ENCODE measurements at regions not wholly inside any gene's neighbourhood (a gene's known extent, or its start where the extent isn't known, plus 50 kb on each side); places are given as distances from the start of the nearest gene placed in this dataset.
"Not testable (repeated sequence)": the region's sequence is repeated elsewhere in the genome, so short reads cannot be mapped to it uniquely, and the experiment has no call there.

GRCh38 chr15:31502541-31503229 lies 176.1 kb downstream of the KLF13 start:
- DNase-seq (no peak), ATAC-seq (no peak)
- peaks cover 1% of the 10 kb centered on the region for H3K27me3 Mint-ChIP-seq
- POLR2A ChIA-PET: no interaction called here
- H3K9me3 Mint-ChIP-seq: no peaks in the 10 kb centered on the region
- H3K27ac Mint-ChIP-seq: no peak overlapping the region
- CTCF ChIA-PET: interaction anchor here (1.1 kb wide), 1 partner anchor 296 kb away, joined by 3 read pairs; no protein-coding TSS in a partner anchor
- peaks cover under 1% of the 10 kb centered on the region for H3K36me3 Mint-ChIP-seq (ENCODE audit: low read depth)
- intact Hi-C loops (cut with micrococcal nuclease): no loop called here
- H3K4me1 Mint-ChIP-seq (ENCODE audit: low read depth): peaks cover 6% of the 10 kb centered on the region
- no peak for TF ChIP-seq CTCF (IDR thresholded peaks at IDR 0.05)
- no peak overlapping the region for H3K4me3 Mint-ChIP-seq

- H3K9me3 Mint-ChIP-seq: no peaks in the 10 kb centered on the region
- H3K4me1 Mint-ChIP-seq (ENCODE audit: low read depth): peaks cover 8% of the 10 kb centered on the region
- no peak overlapping the region for H3K27ac Mint-ChIP-seq
- DNase-seq: no peak
- no peak for ATAC-seq
- H3K4me3 Mint-ChIP-seq: no peak overlapping the region
- POLR2A ChIA-PET: no interaction called here
- TF ChIP-seq CTCF (IDR thresholded peaks at IDR 0.05): no peak
- H3K27me3 Mint-ChIP-seq: peaks cover 4% of the 10 kb centered on the region
- intact Hi-C loops (cut with micrococcal nuclease): no loop called here
- CTCF ChIA-PET: interaction anchor here (1.1 kb wide), 1 partner anchor 296 kb away, joined by 3 read pairs; no protein-coding TSS in a partner anchor
- peaks cover 3% of the 10 kb centered on the region for H3K36me3 Mint-ChIP-seq (ENCODE audit: low read depth)
Measured at GRCh38 chr15:31503256-31503655, 176.6 kb downstream of the KLF13 start.

GRCh38 chr15:31503758-31504461 lies 177.3 kb downstream of the KLF13 start:
- ChIA-PET CTCF (interaction anchor here (1.1 kb wide), 1 partner anchor 297 kb away, joined by 3 read pairs; no protein-coding TSS in a partner anchor), POLR2A (no interaction called here)
- intact Hi-C loops (cut with micrococcal nuclease): no loop called here
- DNase-seq (no peak), ATAC-seq (no peak)
- Mint-ChIP-seq H3K27ac (no peak overlapping the region), H3K4me3 (no peak overlapping the region), H3K9me3 (no peaks in the 10 kb centered on the region), H3K4me1 (ENCODE audit: low read depth) (peaks cover 8% of the 10 kb centered on the region), H3K27me3 (peaks cover 4% of the 10 kb centered on the region), H3K36me3 (ENCODE audit: low read depth) (peaks cover 3% of the 10 kb centered on the region)
- no peak for TF ChIP-seq CTCF (IDR thresholded peaks at IDR 0.05)

GRCh38 chr15:31504462-31504839 lies 177.8 kb downstream of the KLF13 start:
- Mint-ChIP-seq H3K4me1 (ENCODE audit: low read depth) (peaks cover 8% of the 10 kb centered on the region), H3K27ac (no peak overlapping the region), H3K4me3 (no peak overlapping the region), H3K9me3 (no peaks in the 10 kb centered on the region), H3K27me3 (peaks cover 4% of the 10 kb centered on the region), H3K36me3 (ENCODE audit: low read depth) (peaks cover 3% of the 10 kb centered on the region)
- intact Hi-C loops (cut with micrococcal nuclease): no loop called here
- DNase-seq: no peak
- ChIA-PET POLR2A (no interaction called here), CTCF (interaction anchor here (0.6 kb wide), 1 partner anchor 39 kb away, joined by 3 read pairs; no protein-coding TSS in a partner anchor)
- TF ChIP-seq CTCF (IDR thresholded peaks at IDR 0.05): no peak
- ATAC-seq: no peak

GRCh38 chr15:31507573-31507972 lies 180.9 kb downstream of the KLF13 start:
- H3K4me1 Mint-ChIP-seq (ENCODE audit: low read depth): peaks cover 15% of the 10 kb centered on the region
- H3K9me3 Mint-ChIP-seq; ATAC-seq; DNase-seq; intact Hi-C loops (cut with micrococcal nuclease); POLR2A ChIA-PET; H3K4me3 Mint-ChIP-seq; H3K27me3 Mint-ChIP-seq; H3K36me3 Mint-ChIP-seq (ENCODE audit: low read depth); H3K27ac Mint-ChIP-seq: not testable (repeated sequence)
- CTCF ChIA-PET: interaction anchor here (1.1 to 2.3 kb wide), 3 partner anchors 19 to 379 kb away, joined by 4 to 12 read pairs (median 4); no protein-coding TSS in a partner anchor

Data from activated CD8-positive, alpha-beta T cell treated with anti-CD3 and anti-CD28 coated beads for 36 hours (primary cell).